A673 (cell line): ENCODE measurements at regions not wholly inside any gene's neighbourhood (a gene's known extent, or its start where the extent isn't known, plus 50 kb on each side); places are given as distances from the start of the nearest gene placed in this dataset.

Experiments
- BruUV-seq: library from RNA; stranded (reverse); fragments of 400-500 nt; replicated peaks from 2 replicates; lab custom pipeline; 2021; lab: Mats Ljungman, UMichigan
- CTCF ChIA-PET: fragments of 300-600 bp; sonication (Branson Sonifier 250); formaldehyde crosslinking; loops from one replicate; lab custom pipeline; 2022; ENCODE audit warnings: antibody characterized with exemption; lab: Charles Lee
- POLR2A ChIA-PET: fragments of 300-600 bp; sonication (Branson Sonifier 250); formaldehyde crosslinking; loops from one replicate; lab custom pipeline; 2022; ENCODE audit warnings: antibody characterized with exemption; ENCODE audit not compliant: low non-redundant PET; lab: Charles Lee
- DNase-seq: peaks from one replicate; pipeline ENCODE4 v3.0.0-alpha.2; 2015; ENCODE audit warnings: low spot score
- H3K27ac ChIP-seq: fragments of 200-600 bp; sonication (generic); 2 replicates; pipeline ENCODE4 v1.5.1; 2016; ENCODE audit warnings: mixed run types, low read depth, mild to moderate bottlenecking, mixed read lengths, antibody characterized with exemption, low read length; ENCODE audit not compliant: poor library complexity, severe bottlenecking
- H3K27me3 ChIP-seq: fragments of 200-600 bp; sonication (generic); replicated peaks from 2 replicates; pipeline ENCODE4 v1.6.1; 2017; ENCODE audit warnings: mixed run types, low read depth, mild to moderate bottlenecking, mixed read lengths, antibody characterized with exemption, low read length; ENCODE audit not compliant: insufficient read depth, poor library complexity
- H3K36me3 ChIP-seq: fragments of 200-600 bp; sonication (generic); 2 replicates; pipeline ENCODE4 v1.6.1; 2016; ENCODE audit warnings: mixed run types, mild to moderate bottlenecking, mixed read lengths, antibody characterized with exemption, low read length; ENCODE audit not compliant: insufficient read depth, poor library complexity, severe bottlenecking
- H3K4me1 ChIP-seq: fragments of 200-600 bp; sonication (generic); 2 replicates; pipeline ENCODE4 v1.6.1; 2017; ENCODE audit warnings: mixed run types, mild to moderate bottlenecking, mixed read lengths, antibody characterized with exemption, low read length; ENCODE audit not compliant: insufficient read depth, poor library complexity, severe bottlenecking
- H3K4me3 ChIP-seq: fragments of 200-600 bp; sonication (generic); 2 replicates; pipeline ENCODE4 v1.5.1; 2016; ENCODE audit warnings: low read depth, mixed run types, mild to moderate bottlenecking, mixed read lengths, low read length; ENCODE audit not compliant: poor library complexity, severe bottlenecking
- H3K9me3 ChIP-seq: fragments of 200-600 bp; sonication (generic); 2 replicates; pipeline ENCODE4 v1.6.1; 2016; ENCODE audit warnings: mixed run types, low read depth, mild to moderate bottlenecking, mixed read lengths, antibody characterized with exemption, low read length; ENCODE audit not compliant: poor library complexity, severe bottlenecking
- EZH2 ChIP-seq: fragments of 200-600 bp; sonication (generic); IDR thresholded peaks from 2 replicates; pipeline ENCODE4 v1.6.1; 2017; ENCODE audit warnings: borderline replicate concordance, low read depth, mild to moderate bottlenecking, mixed read lengths, antibody characterized with exemption, low read length; ENCODE audit not compliant: poor library complexity, severe bottlenecking
- intact Hi-C: fragments of 100-400 bp; cut with micrococcal nuclease; formaldehyde crosslinking; loops from one replicate; pipeline ENCODE4 v1.10.0; 2022; ENCODE audit not compliant: unreplicated experiment
- TF ChIP-seq, protein P1 (sequence below): fragments of 300-800, 200-600 bp; sonication (generic); conservative IDR thresholded peaks from 2 replicates; pipeline ENCODE4 v1.5.1; 2017; ENCODE audit warnings: low read depth, mild to moderate bottlenecking, antibody characterized with exemption, low read length, moderate library complexity, mixed read lengths

DNA sequence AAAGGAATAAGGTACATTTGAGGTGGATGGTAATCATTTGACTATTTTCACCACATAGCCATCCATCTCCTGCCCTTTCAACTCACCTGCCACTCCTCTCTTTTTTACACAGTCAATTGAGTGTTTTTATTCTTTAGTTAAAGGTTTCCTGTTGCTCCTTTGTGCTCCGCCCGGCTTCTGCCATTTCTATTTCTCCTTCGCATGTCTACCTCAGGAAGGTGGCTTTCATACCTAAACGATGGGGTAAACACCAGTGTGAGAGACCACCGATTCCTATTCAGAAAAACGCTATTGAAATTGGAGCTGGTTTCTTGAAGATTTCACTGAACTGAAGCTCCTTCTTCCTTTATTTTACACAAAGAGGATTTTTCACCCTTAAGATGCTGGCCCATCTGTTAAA is 1628.0 kb upstream of the PIK3C3 start:
- Histone ChIP-seq H3K4me1 (no peaks in the 10 kb centered on the region), H3K36me3 (no peaks in the 10 kb centered on the region), H3K9me3 (peaks cover 5% of the 10 kb centered on the region), H3K4me3 (no peak overlapping the region), H3K27ac (no peak overlapping the region), H3K27me3 (no peaks in the 10 kb centered on the region)
- intact Hi-C loops = no loop called here
- BruUV-seq = no TSS peak
- CTCF ChIA-PET = no interaction called here
- DNase-seq = no peak
- POLR2A ChIA-PET = no interaction called here
- TF ChIP-seq, protein P1, sequence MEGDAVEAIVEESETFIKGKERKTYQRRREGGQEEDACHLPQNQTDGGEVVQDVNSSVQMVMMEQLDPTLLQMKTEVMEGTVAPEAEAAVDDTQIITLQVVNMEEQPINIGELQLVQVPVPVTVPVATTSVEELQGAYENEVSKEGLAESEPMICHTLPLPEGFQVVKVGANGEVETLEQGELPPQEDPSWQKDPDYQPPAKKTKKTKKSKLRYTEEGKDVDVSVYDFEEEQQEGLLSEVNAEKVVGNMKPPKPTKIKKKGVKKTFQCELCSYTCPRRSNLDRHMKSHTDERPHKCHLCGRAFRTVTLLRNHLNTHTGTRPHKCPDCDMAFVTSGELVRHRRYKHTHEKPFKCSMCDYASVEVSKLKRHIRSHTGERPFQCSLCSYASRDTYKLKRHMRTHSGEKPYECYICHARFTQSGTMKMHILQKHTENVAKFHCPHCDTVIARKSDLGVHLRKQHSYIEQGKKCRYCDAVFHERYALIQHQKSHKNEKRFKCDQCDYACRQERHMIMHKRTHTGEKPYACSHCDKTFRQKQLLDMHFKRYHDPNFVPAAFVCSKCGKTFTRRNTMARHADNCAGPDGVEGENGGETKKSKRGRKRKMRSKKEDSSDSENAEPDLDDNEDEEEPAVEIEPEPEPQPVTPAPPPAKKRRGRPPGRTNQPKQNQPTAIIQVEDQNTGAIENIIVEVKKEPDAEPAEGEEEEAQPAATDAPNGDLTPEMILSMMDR = no peak
- no peak for TF ChIP-seq EZH2

DNA sequence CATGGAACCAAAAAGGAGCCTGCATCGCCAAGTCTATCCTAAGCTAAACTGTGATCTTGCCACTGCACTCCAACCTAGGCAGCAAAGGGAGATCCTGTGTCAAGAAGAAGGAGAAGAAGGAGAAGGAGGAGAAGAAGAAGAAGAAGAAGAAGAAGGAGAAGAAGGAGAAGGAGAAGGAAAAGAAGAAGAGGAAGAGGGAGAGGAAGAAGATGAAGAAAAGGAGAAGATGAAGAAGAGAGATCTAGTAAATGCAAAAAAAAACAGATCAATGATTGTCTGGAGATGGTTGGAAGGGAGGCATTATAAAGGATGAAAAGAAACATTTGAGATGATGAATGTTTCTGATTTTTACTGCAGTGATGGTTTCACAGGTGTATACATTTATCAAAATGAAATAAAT is 1629.0 kb upstream of the PIK3C3 start:
- Histone ChIP-seq H3K27ac (no peak overlapping the region), H3K4me3 (no peak overlapping the region), H3K36me3 (no peaks in the 10 kb centered on the region), H3K9me3 (peaks cover 5% of the 10 kb centered on the region), H3K4me1 (no peaks in the 10 kb centered on the region), H3K27me3 (no peaks in the 10 kb centered on the region)
- ChIA-PET POLR2A (no interaction called here), CTCF (no interaction called here)
- intact Hi-C loops = no loop called here
- TF ChIP-seq EZH2 = no peak
- TF ChIP-seq, protein P1 = no peak
- no peak for DNase-seq
- no TSS peak for BruUV-seq

DNA sequence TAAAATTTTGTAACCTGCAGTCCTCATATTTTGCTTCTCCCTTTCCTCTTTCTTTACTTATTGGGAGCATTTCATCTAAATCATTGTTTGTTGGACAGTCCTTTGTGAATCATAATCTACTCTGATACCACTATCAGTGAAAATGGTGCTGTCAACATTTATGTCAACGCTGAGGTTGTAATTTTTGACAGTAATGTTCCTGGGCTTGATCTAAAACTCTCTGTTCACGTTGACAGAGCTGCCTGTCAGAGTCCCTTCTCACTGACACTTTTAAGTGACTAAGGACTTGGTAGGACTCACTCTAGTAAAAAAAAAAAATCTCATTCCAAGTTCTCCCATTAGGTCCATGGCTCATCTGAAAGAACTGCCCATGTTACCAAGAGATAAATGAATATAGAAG is 1640.8 kb upstream of the PIK3C3 start:
- Histone ChIP-seq H3K27me3 (no peaks in the 10 kb centered on the region), H3K27ac (no peak overlapping the region), H3K36me3 (no peaks in the 10 kb centered on the region), H3K9me3 (no peaks in the 10 kb centered on the region), H3K4me1 (no peaks in the 10 kb centered on the region), H3K4me3 (no peak overlapping the region)
- ChIA-PET CTCF (no interaction called here), POLR2A (no interaction called here)
- no peak for DNase-seq
- no TSS peak for BruUV-seq
- intact Hi-C loops = no loop called here
- TF ChIP-seq, protein P1 = no peak
- TF ChIP-seq EZH2 = no peak
